ENCODE measurements at regions not wholly inside any gene's neighbourhood (a gene's known extent, or its start where the extent isn't known, plus 50 kb on each side); places are given as distances from the start of the nearest gene placed in this dataset.

GRCh38 chr4:54445866-54446265 is 211.9 kb upstream of the KIT start:
- CTCF ChIA-PET: no interaction called here
- no peak overlapping the region for H3K27ac Mint-ChIP-seq
- peaks cover 11% of the 10 kb centered on the region for H3K27me3 Mint-ChIP-seq
- no peaks in the 10 kb centered on the region for H3K4me1 Mint-ChIP-seq
- H3K4me3 ChIP-seq (ENCODE audit: control extremely low read depth in 1 of 5, extremely low read depth in 1 of 5, insufficient read depth in 1 of 5, low read depth in 2 of 5, low read length in 4 of 5): no peak overlapping the region
- no peak for ATAC-seq (ENCODE audit: low read depth)
- H3K4me3 Mint-ChIP-seq: no peak overlapping the region
- POLR2A ChIA-PET: no interaction called here
- H3K4me2 ChIP-seq (replicated peaks; ENCODE audit: low read depth, low read length, poor library complexity, severe bottlenecking): no peak overlapping the region
- H3K9ac ChIP-seq (ENCODE audit: low read length): no peak overlapping the region
- no peaks in the 10 kb centered on the region for H3K4me1 ChIP-seq (ENCODE audit: control insufficient read depth in 2 of 2, insufficient read depth in 2 of 2, low read length in 2 of 2)
- H2AFZ ChIP-seq (ENCODE audit: insufficient read depth, low read depth, low read length, poor library complexity, severe bottlenecking): no peak overlapping the region
- H3K79me2 ChIP-seq (ENCODE audit: control insufficient read depth, insufficient read depth, low read length): no peaks in the 10 kb centered on the region
- H3K36me3 ChIP-seq (replicated peaks in 1 of 2; ENCODE audit: control extremely low read depth in 1 of 2, control insufficient read depth in 1 of 2, extremely low read depth in 1 of 2, insufficient read depth in 2 of 2, low read length in 1 of 2): no peaks in the 10 kb centered on the region
- no peaks in the 10 kb centered on the region for H4K20me1 ChIP-seq (ENCODE audit: control insufficient read depth, insufficient read depth, low read length, poor library complexity, severe bottlenecking)
- H3K9me3 ChIP-seq (ENCODE audit: control extremely low read depth in 1 of 3, control insufficient read depth in 2 of 3, insufficient read depth in 1 of 3, low read length in 2 of 3): peaks cover 1 to 4% (median 2%) of the 10 kb centered on the region in 3 donors
- peaks cover 6% of the 10 kb centered on the region for H3K9me3 Mint-ChIP-seq (ENCODE audit: insufficient read depth)
- H3K27ac ChIP-seq (ENCODE audit: low read length in 2 of 2): no peak overlapping the region
- H3K27me3 ChIP-seq (replicated peaks in 1 of 4; ENCODE audit: control extremely low read depth in 1 of 4, control insufficient read depth in 3 of 4, insufficient read depth in 4 of 4, low read length in 3 of 4): no peaks in the 10 kb centered on the region
- intact Hi-C loops (cut with micrococcal nuclease): no loop called here
- no peak for DNase-seq
- TF ChIP-seq, protein P1, sequence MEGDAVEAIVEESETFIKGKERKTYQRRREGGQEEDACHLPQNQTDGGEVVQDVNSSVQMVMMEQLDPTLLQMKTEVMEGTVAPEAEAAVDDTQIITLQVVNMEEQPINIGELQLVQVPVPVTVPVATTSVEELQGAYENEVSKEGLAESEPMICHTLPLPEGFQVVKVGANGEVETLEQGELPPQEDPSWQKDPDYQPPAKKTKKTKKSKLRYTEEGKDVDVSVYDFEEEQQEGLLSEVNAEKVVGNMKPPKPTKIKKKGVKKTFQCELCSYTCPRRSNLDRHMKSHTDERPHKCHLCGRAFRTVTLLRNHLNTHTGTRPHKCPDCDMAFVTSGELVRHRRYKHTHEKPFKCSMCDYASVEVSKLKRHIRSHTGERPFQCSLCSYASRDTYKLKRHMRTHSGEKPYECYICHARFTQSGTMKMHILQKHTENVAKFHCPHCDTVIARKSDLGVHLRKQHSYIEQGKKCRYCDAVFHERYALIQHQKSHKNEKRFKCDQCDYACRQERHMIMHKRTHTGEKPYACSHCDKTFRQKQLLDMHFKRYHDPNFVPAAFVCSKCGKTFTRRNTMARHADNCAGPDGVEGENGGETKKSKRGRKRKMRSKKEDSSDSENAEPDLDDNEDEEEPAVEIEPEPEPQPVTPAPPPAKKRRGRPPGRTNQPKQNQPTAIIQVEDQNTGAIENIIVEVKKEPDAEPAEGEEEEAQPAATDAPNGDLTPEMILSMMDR (IDR thresholded peaks at IDR 0.05): no peak
- no peak for TF ChIP-seq EZH2 (IDR thresholded peaks at IDR 0.05; ENCODE audit: borderline replicate concordance, insufficient read depth, low read depth, low read length, poor library complexity, severe bottlenecking)

GRCh38 chr4:54446581-54446980 is 211.2 kb upstream of the KIT start:
- Histone ChIP-seq H3K4me3 (ENCODE audit: control extremely low read depth in 1 of 5, extremely low read depth in 1 of 5, insufficient read depth in 1 of 5, low read depth in 2 of 5, low read length in 4 of 5) (no peak overlapping the region), H3K36me3 (replicated peaks in 1 of 2; ENCODE audit: control extremely low read depth in 1 of 2, control insufficient read depth in 1 of 2, extremely low read depth in 1 of 2, insufficient read depth in 2 of 2, low read length in 1 of 2) (no peaks in the 10 kb centered on the region), H3K4me1 (ENCODE audit: control insufficient read depth in 2 of 2, insufficient read depth in 2 of 2, low read length in 2 of 2) (no peaks in the 10 kb centered on the region), H3K9me3 (ENCODE audit: control extremely low read depth in 1 of 3, control insufficient read depth in 2 of 3, insufficient read depth in 1 of 3, low read length in 2 of 3) (peaks cover 1 to 9% (median 4%) of the 10 kb centered on the region in 3 donors), H3K9ac (ENCODE audit: low read length) (no peak overlapping the region), H2AFZ (ENCODE audit: insufficient read depth, low read depth, low read length, poor library complexity, severe bottlenecking) (no peak overlapping the region), H3K27me3 (replicated peaks in 1 of 4; ENCODE audit: control extremely low read depth in 1 of 4, control insufficient read depth in 3 of 4, insufficient read depth in 4 of 4, low read length in 3 of 4) (no peaks in the 10 kb centered on the region), H3K27ac (ENCODE audit: low read length in 2 of 2) (no peak overlapping the region), H4K20me1 (ENCODE audit: control insufficient read depth, insufficient read depth, low read length, poor library complexity, severe bottlenecking) (no peaks in the 10 kb centered on the region), H3K79me2 (ENCODE audit: control insufficient read depth, insufficient read depth, low read length) (no peaks in the 10 kb centered on the region), H3K4me2 (replicated peaks; ENCODE audit: low read depth, low read length, poor library complexity, severe bottlenecking) (no peak overlapping the region)
- Mint-ChIP-seq H3K4me3 (no peak overlapping the region), H3K27ac (no peak overlapping the region), H3K9me3 (ENCODE audit: insufficient read depth) (peaks cover 6% of the 10 kb centered on the region), H3K4me1 (no peaks in the 10 kb centered on the region), H3K27me3 (peaks cover 11% of the 10 kb centered on the region)
- ChIA-PET CTCF (no interaction called here), POLR2A (no interaction called here)
- DNase-seq (no peak), ATAC-seq (ENCODE audit: low read depth) (no peak)
- intact Hi-C loops (cut with micrococcal nuclease): no loop called here
- no CpG with 5 or more reads among the region's 1 CpG for WGBS (ENCODE audit: insufficient coverage)
- TF ChIP-seq, protein P1 (IDR thresholded peaks at IDR 0.05): no peak
- TF ChIP-seq EZH2 (IDR thresholded peaks at IDR 0.05; ENCODE audit: borderline replicate concordance, insufficient read depth, low read depth, low read length, poor library complexity, severe bottlenecking): no peak

Data from B cell (primary cell).